ENCODE measurements at regions not wholly inside any gene's neighbourhood (a gene's known extent, or its start where the extent isn't known, plus 50 kb on each side); places are given as distances from the start of the nearest gene placed in this dataset.

- H3K27ac ChIP-seq (ENCODE audit: low read depth, low read length) = no peak overlapping the region
- H3K36me3 ChIP-seq (ENCODE audit: control insufficient read depth, low read length) = no peaks in the 10 kb centered on the region
- H3F3A ChIP-seq (ENCODE audit: control insufficient read depth, insufficient read depth) = no peaks in the 10 kb centered on the region
- H3K4me2 ChIP-seq (ENCODE audit: low read length) = no peak overlapping the region
- no peaks in the 10 kb centered on the region for H3K4me1 ChIP-seq (ENCODE audit: control insufficient read depth, low read length)
- no peak overlapping the region for H3K4me3 ChIP-seq (ENCODE audit: low read length)
- H3K9me2 ChIP-seq (replicated peaks; ENCODE audit: control insufficient read depth, low read length) = no peaks in the 10 kb centered on the region
- TF ChIP-seq EZH2phosphoT487 (IDR thresholded peaks at IDR 0.05; ENCODE audit: borderline replicate concordance, low read length) = no peak
- no peak for TF ChIP-seq CTCF (IDR thresholded peaks at IDR 0.05; ENCODE audit: low read depth, low read length, poor library complexity, severe bottlenecking)
- H4K20me1 ChIP-seq (ENCODE audit: control insufficient read depth, insufficient read depth, low read depth, low read length) = no peaks in the 10 kb centered on the region
- peaks cover 5% of the 10 kb centered on the region; the same call in 1 of the 2 replicates for H3K9me3 ChIP-seq (ENCODE audit: control insufficient read depth, insufficient read depth, low read length)
- no peaks in the 10 kb centered on the region for H3K79me2 ChIP-seq (ENCODE audit: control insufficient read depth, low read length)
- H3K27me3 ChIP-seq (ENCODE audit: control insufficient read depth, low read length) = no peaks in the 10 kb centered on the region
Measured at GRCh38 chr18:78420116-78420515, 559.5 kb upstream of the SALL3 start.

- TF ChIP-seq CTCF (IDR thresholded peaks at IDR 0.05; ENCODE audit: low read depth, low read length, poor library complexity, severe bottlenecking) (no peak), EZH2phosphoT487 (IDR thresholded peaks at IDR 0.05; ENCODE audit: borderline replicate concordance, low read length) (no peak)
Measured at GRCh38 chr18:78421392-78421791, 558.2 kb upstream of the SALL3 start.

GRCh38 chr18:78422336-78422735 is 557.3 kb upstream of the SALL3 start:
- no peaks in the 10 kb centered on the region for H4K20me1 ChIP-seq (ENCODE audit: control insufficient read depth, insufficient read depth, low read depth, low read length)
- no peaks in the 10 kb centered on the region for H3K9me2 ChIP-seq (replicated peaks; ENCODE audit: control insufficient read depth, low read length)
- no peaks in the 10 kb centered on the region for H3K79me2 ChIP-seq (ENCODE audit: control insufficient read depth, low read length)
- no peaks in the 10 kb centered on the region for H3K4me1 ChIP-seq (ENCODE audit: control insufficient read depth, low read length)
- peaks cover 5% of the 10 kb centered on the region; the same call in 1 of the 2 replicates for H3K9me3 ChIP-seq (ENCODE audit: control insufficient read depth, insufficient read depth, low read length)
- H3K4me2 ChIP-seq (ENCODE audit: low read length) = no peak overlapping the region
- no peak overlapping the region for H3K4me3 ChIP-seq (ENCODE audit: low read length)
- no peaks in the 10 kb centered on the region for H3F3A ChIP-seq (ENCODE audit: control insufficient read depth, insufficient read depth)
- no peak overlapping the region for H3K27ac ChIP-seq (ENCODE audit: low read depth, low read length)
- no peaks in the 10 kb centered on the region for H3K27me3 ChIP-seq (ENCODE audit: control insufficient read depth, low read length)
- TF ChIP-seq CTCF (IDR thresholded peaks at IDR 0.05; ENCODE audit: low read depth, low read length, poor library complexity, severe bottlenecking) = no peak
- TF ChIP-seq EZH2phosphoT487 (IDR thresholded peaks at IDR 0.05; ENCODE audit: borderline replicate concordance, low read length) = no peak
- no peaks in the 10 kb centered on the region for H3K36me3 ChIP-seq (ENCODE audit: control insufficient read depth, low read length)

More at GRCh38 chr18:78421392-78421791, 558.2 kb upstream of the SALL3 start:
- no peaks in the 10 kb centered on the region for H4K20me1 ChIP-seq (ENCODE audit: control insufficient read depth, insufficient read depth, low read depth, low read length)
- H3K9me3 ChIP-seq (ENCODE audit: control insufficient read depth, insufficient read depth, low read length) = peaks cover 5% of the 10 kb centered on the region; the same call in 1 of the 2 replicates
- no peaks in the 10 kb centered on the region for H3K27me3 ChIP-seq (ENCODE audit: control insufficient read depth, low read length)
- H3K4me1 ChIP-seq (ENCODE audit: control insufficient read depth, low read length) = no peaks in the 10 kb centered on the region
- H3K4me2 ChIP-seq (ENCODE audit: low read length) = no peak overlapping the region
- H3F3A ChIP-seq (ENCODE audit: control insufficient read depth, insufficient read depth) = no peaks in the 10 kb centered on the region
- H3K79me2 ChIP-seq (ENCODE audit: control insufficient read depth, low read length) = no peaks in the 10 kb centered on the region
- no peak overlapping the region for H3K4me3 ChIP-seq (ENCODE audit: low read length)
- H3K36me3 ChIP-seq (ENCODE audit: control insufficient read depth, low read length) = no peaks in the 10 kb centered on the region
- H3K27ac ChIP-seq (ENCODE audit: low read depth, low read length) = no peak overlapping the region
- H3K9me2 ChIP-seq (replicated peaks; ENCODE audit: control insufficient read depth, low read length) = no peaks in the 10 kb centered on the region
